ENCODE measurements at regions not wholly inside any gene's neighbourhood (a gene's known extent, or its start where the extent isn't known, plus 50 kb on each side); places are given as distances from the start of the nearest gene placed in this dataset.
A peak's percentile ranks its signal among the peaks of the same experiment; 100 is the strongest.

GRCh38 chr12:19572920-19573558, 133.7 kb downstream of the AEBP2 start:
- peak; percentile 50 for DNase-seq

- no peak for DNase-seq
Observed at GRCh38 chr12:19573866-19574265, 134.6 kb downstream of the AEBP2 start.

- no peak for DNase-seq
Observed at GRCh38 chr12:19574601-19575000, 135.3 kb downstream of the AEBP2 start.

- peak; percentile 89 for DNase-seq
Observed at GRCh38 chr12:19575337-19576243, 136.3 kb downstream of the AEBP2 start.

GRCh38 chr12:19576506-19577280, 137.4 kb downstream of the AEBP2 start:
- DNase-seq = peak; percentile 8

- no peak for DNase-seq
Observed at GRCh38 chr12:19577281-19577530, 137.9 kb downstream of the AEBP2 start.

- no peak for DNase-seq
Observed at GRCh38 chr12:19584732-19585131, 145.4 kb downstream of the AEBP2 start.

- DNase-seq = no peak
Observed at GRCh38 chr12:19588951-19589350, 149.7 kb downstream of the AEBP2 start.

- no peak for DNase-seq
Observed at GRCh38 chr12:19591951-19592350, 152.7 kb downstream of the AEBP2 start.

- no peak for DNase-seq
Observed at GRCh38 chr12:19596434-19597166, 157.3 kb downstream of the AEBP2 start.

GRCh38 chr12:19597167-19598026, 158.1 kb downstream of the AEBP2 start:
- DNase-seq = no peak

GRCh38 chr12:19605720-19606119, 166.4 kb downstream of the AEBP2 start:
- no peak for DNase-seq

GRCh38 chr12:19608039-19608438, 168.7 kb downstream of the AEBP2 start:
- no peak for DNase-seq

GRCh38 chr12:19613051-19613535, 173.8 kb downstream of the AEBP2 start:
- no peak for DNase-seq

GRCh38 chr12:19614601-19615383, 175.5 kb downstream of the AEBP2 start:
- DNase-seq = no peak

- no peak for DNase-seq
Observed at GRCh38 chr12:19615384-19615725, 176.1 kb downstream of the AEBP2 start.

GRCh38 chr12:19616781-19617180, 177.5 kb downstream of the AEBP2 start:
- no peak for DNase-seq

GRCh38 chr12:19620222-19620621, 180.9 kb downstream of the AEBP2 start:
- no peak for DNase-seq

- no peak for DNase-seq
Observed at GRCh38 chr12:19623751-19624399, 184.6 kb downstream of the AEBP2 start.

GRCh38 chr12:19624491-19624890, 185.2 kb downstream of the AEBP2 start:
- no peak for DNase-seq

- DNase-seq = peak; percentile 18
Observed at GRCh38 chr12:19625551-19625950, 186.3 kb downstream of the AEBP2 start.
